Transverse colon (tissue), 4 donors: ENCODE measurements at regions not wholly inside any gene's neighbourhood (a gene's known extent, or its start where the extent isn't known, plus 50 kb on each side); places are given as distances from the start of the nearest gene placed in this dataset.

Source experiments
- DNase-seq: peaks from one replicate; pipeline ENCODE4 v3.0.0-alpha.2; 2019
- H3K27ac ChIP-seq, 4 donors: fragments of 200-600 bp; sonication (generic); 2 replicates each; pipeline ENCODE4 v1.5.1; 2016 to 2018; ENCODE audit warnings: inconsistent platforms in 4 of 4
- H3K27me3 ChIP-seq: fragments of 200-600 bp; sonication (generic); 2 replicates; pipeline ENCODE4 v1.5.1; 2017; ENCODE audit warnings: inconsistent platforms
- H3K36me3 ChIP-seq, 4 donors: fragments of 200-600 bp; sonication (generic); 2 replicates each; pipeline ENCODE4 v1.5.1; 2017 to 2019; ENCODE audit warnings: inconsistent platforms in 4 of 4
- H3K4me1 ChIP-seq, 4 donors: fragments of 200-600 bp; sonication (generic); 2 replicates each; pipeline ENCODE4 v1.5.1; 2017 to 2020; ENCODE audit warnings: inconsistent platforms in 4 of 4
- H3K4me3 ChIP-seq, 4 donors: fragments of 200-600 bp; sonication (generic); 1 replicate in 1 of 4; 2 replicates in 3 of 4; pipeline versions ENCODE4 v1.5.1 to v1.6.1; 2017 to 2019; ENCODE audit warnings: inconsistent platforms in 4 of 4
- H3K9me3 ChIP-seq, 2 donors: fragments of 200-600 bp; sonication (generic); 2 replicates each; pipeline ENCODE4 v1.5.1; 2017 to 2019; ENCODE audit warnings: inconsistent platforms in 2 of 2
- EP300 ChIP-seq: sonication (generic); formaldehyde crosslinking; IDR thresholded peaks from one replicate; pipeline ENCODE4 v1.6.1; 2017; ENCODE audit warnings: antibody characterized with exemption, low read depth
- POLR2A ChIP-seq: fragments of 450-650 bp; IDR thresholded peaks from one replicate; pipeline ENCODE4 v1.6.1; 2016; ENCODE audit warnings: antibody characterized with exemption, mild to moderate bottlenecking, moderate library complexity
- POLR2AphosphoS5 ChIP-seq, 3 donors: sonication (generic); formaldehyde crosslinking; IDR thresholded peaks; one replicate each; pipeline ENCODE4 v1.6.1; 2016; ENCODE audit warnings: antibody characterized with exemption in 3 of 3
- WGBS, 2 donors: methylation state at CpG; one replicate each; pipeline ENCODE4 v1.1.5; 2018; ENCODE audit warnings: low coverage in 1 of 2; 5-methylcytosine and 5-hydroxymethylcytosine counted together
- in situ Hi-C, 4 donors: fragments of 200-750 bp; cut with MboI; loops; one replicate each; pipeline versions ENCODE4 v1.15.0 to v1.15.1; 2017; ENCODE audit warnings: low sequenced_read_pairs in 3 of 4, low pct_ligation_motif_present in 1 of 4, low pct_unique_long_range_greater_than_20kb in 1 of 4
- intact Hi-C: fragments of 100-400 bp; cut with DNase I; formaldehyde crosslinking; loops from one replicate; pipeline ENCODE4 v1.15.1; 2023; ENCODE audit warnings: low total_unique reads
- TF ChIP-seq, protein P1 (sequence below), 5 experiments: fragments of 200-600 bp in 3 of 5; fragments of 450-650 bp in 2 of 5; sonication (generic) in 3 of 5; IDR thresholded peaks; 1 replicate in 2 of 5; 2 replicates in 3 of 5; pipeline ENCODE4 v1.5.1; 2016 to 2017; ENCODE audit warnings: antibody characterized with exemption in 5 of 5, inconsistent platforms in 3 of 5, mild to moderate bottlenecking in 2 of 5, moderate library complexity in 1 of 5

DNA sequence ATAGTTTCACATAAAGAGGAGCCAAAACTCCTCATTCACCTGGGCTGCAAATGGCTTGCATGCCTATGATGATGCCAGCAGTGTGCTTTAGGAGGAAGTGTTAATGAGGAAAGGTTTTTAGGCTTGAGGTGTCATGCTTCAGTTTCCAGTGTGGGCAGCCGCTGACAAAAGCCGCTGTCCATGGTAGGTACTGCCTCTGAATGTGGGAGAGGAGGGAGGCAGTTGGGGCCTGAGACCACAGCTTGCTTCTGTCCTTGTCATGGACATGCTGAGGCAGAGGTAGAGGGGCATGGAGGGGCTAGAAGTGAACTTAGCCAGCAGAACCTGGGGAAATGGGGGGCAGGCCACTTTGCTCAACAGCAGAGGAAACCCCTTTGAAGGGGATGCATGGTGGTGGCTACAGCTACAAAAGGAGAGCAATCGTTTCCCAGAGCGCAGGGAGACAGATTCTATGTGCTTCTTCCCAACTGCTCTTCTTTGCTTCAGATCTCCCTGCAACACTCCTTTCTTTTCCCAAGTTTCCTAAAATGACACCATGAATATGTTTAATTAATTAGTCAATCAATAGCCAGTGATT lies 372.1 kb upstream of the CNR1 start:
- Histone ChIP-seq H3K27me3 (no peaks in the 10 kb centered on the region), H3K9me3 (no peaks in the 10 kb centered on the region), H3K4me1 (no peaks in the 10 kb centered on the region), H3K4me3 (no peak overlapping the region), H3K27ac (no peak overlapping the region), H3K36me3 (no peaks in the 10 kb centered on the region)
- intact Hi-C loops (no loop called here), in situ Hi-C loops (no loop called here)
- no peak for TF ChIP-seq POLR2AphosphoS5 (IDR thresholded peaks at IDR 0.05)
- TF ChIP-seq EP300 = no peak
- TF ChIP-seq, protein P1, sequence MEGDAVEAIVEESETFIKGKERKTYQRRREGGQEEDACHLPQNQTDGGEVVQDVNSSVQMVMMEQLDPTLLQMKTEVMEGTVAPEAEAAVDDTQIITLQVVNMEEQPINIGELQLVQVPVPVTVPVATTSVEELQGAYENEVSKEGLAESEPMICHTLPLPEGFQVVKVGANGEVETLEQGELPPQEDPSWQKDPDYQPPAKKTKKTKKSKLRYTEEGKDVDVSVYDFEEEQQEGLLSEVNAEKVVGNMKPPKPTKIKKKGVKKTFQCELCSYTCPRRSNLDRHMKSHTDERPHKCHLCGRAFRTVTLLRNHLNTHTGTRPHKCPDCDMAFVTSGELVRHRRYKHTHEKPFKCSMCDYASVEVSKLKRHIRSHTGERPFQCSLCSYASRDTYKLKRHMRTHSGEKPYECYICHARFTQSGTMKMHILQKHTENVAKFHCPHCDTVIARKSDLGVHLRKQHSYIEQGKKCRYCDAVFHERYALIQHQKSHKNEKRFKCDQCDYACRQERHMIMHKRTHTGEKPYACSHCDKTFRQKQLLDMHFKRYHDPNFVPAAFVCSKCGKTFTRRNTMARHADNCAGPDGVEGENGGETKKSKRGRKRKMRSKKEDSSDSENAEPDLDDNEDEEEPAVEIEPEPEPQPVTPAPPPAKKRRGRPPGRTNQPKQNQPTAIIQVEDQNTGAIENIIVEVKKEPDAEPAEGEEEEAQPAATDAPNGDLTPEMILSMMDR (IDR thresholded peaks at IDR 0.05) = no peak
- no peak for TF ChIP-seq POLR2A
- no peak for DNase-seq
- WGBS, 2 donors = 69% methylated on average over 4 of the region's 4 CpGs; no CpG with 5 or more reads in 1 of the 2 donors

GRCh38 chr6:88536071-88536625 lies 370.0 kb upstream of the CNR1 start:
- in situ Hi-C loops = no loop called here

DNA sequence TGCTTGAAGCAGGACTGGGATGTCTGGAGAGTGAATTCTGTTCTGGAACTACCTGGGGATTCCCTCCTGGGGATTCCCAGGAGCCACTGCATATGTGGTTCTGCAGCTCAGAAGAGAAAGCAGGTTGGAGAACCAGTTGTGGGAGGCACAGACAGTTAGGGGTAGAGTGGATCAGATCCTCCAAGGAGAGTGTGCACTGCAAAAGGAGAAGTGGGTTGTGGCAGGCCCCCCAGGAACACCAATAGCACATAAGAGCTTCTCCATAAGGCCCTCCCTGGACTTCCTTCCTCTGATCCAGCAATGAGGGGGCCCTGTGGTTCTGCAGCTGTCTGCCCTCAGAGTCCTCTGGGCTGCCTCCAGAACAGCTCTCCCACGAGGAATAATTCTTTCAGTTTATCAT lies 369.2 kb upstream of the CNR1 start:
- Histone ChIP-seq H3K9me3 (no peaks in the 10 kb centered on the region), H3K27me3 (no peaks in the 10 kb centered on the region), H3K4me3 (no peak overlapping the region), H3K4me1 (no peaks in the 10 kb centered on the region), H3K36me3 (no peaks in the 10 kb centered on the region), H3K27ac (no peak overlapping the region)
- TF ChIP-seq POLR2A = no peak
- TF ChIP-seq EP300 = no peak
- TF ChIP-seq, protein P1 (IDR thresholded peaks at IDR 0.05) = no peak
- TF ChIP-seq POLR2AphosphoS5 (IDR thresholded peaks at IDR 0.05) = no peak
- intact Hi-C loops = no loop called here
- WGBS, 2 donors = 38 to 62% methylated on average over 1 of the region's 1 CpG
- in situ Hi-C loops = no loop called here
- no peak for DNase-seq

More at GRCh38 chr6:88536071-88536625, 370.0 kb upstream of the CNR1 start:
- Histone ChIP-seq H3K4me1 (no peaks in the 10 kb centered on the region), H3K36me3 (no peaks in the 10 kb centered on the region), H3K27me3 (no peaks in the 10 kb centered on the region), H3K4me3 (no peak overlapping the region), H3K9me3 (no peaks in the 10 kb centered on the region), H3K27ac (no peak overlapping the region)
- WGBS, 2 donors = 58 to 67% methylated on average over 8 to 11 of the region's 11 CpGs
- intact Hi-C loops = no loop called here
- DNase-seq = no peak
- no peak for TF ChIP-seq EP300
- TF ChIP-seq POLR2AphosphoS5 (IDR thresholded peaks at IDR 0.05) = no peak
- TF ChIP-seq, protein P1 (IDR thresholded peaks at IDR 0.05) = no peak
- TF ChIP-seq POLR2A = no peak

GRCh38 chr6:88532241-88532860 lies 366.2 kb upstream of the CNR1 start:
- WGBS, 2 donors = 87 to 100% methylated on average over 1 of the region's 1 CpG
- no peak for DNase-seq
- in situ Hi-C loops = no loop called here

More at GRCh38 chr6:88532241-88532860, 366.2 kb upstream of the CNR1 start:
- H3K4me3 ChIP-seq = no peak overlapping the region
- H3K27ac ChIP-seq = no peak overlapping the region
- H3K27me3 ChIP-seq = no peaks in the 10 kb centered on the region
- H3K9me3 ChIP-seq = no peaks in the 10 kb centered on the region
- no peaks in the 10 kb centered on the region for H3K4me1 ChIP-seq
- intact Hi-C loops = no loop called here
- no peaks in the 10 kb centered on the region for H3K36me3 ChIP-seq
- TF ChIP-seq EP300 = no peak
- TF ChIP-seq POLR2AphosphoS5 (IDR thresholded peaks at IDR 0.05) = no peak
- TF ChIP-seq, protein P1 (IDR thresholded peaks at IDR 0.05) = no peak
- TF ChIP-seq POLR2A = no peak
